Fibroblast of the conjunctiva (primary cell): ENCODE measurements at regions not wholly inside any gene's neighbourhood (a gene's known extent, or its start where the extent isn't known, plus 50 kb on each side); places are given as distances from the start of the nearest gene placed in this dataset.
A peak's percentile ranks its signal among the peaks of the same experiment; 100 is the strongest.

Source experiments
- DNase-seq: peaks from one replicate; pipeline ENCODE4 v3.0.0-alpha.2; 2010; ENCODE audit warnings: low read depth

- no peak for DNase-seq
These were observed 378.0 kb upstream of the PRMT6 start for GRCh38 chr1:106678279-106679050.

DNA sequence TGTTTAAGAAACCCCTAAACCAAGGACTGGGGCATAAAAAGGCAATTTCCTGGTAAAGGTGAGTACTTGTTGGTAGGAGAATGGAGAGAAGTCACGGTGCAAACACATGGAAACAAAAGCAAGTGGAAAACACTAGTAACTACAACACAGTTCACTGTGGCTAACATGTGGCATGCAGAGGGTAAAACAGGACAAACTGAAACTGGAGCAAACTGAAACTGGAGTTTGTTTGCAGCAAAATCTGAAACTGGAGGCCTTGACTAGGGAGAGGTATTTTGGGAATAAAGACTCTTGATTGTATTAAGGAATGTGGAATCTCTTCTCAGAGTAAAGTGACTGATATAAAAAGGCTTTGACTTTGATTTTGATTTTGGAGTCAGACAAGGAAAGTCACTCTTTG, 376.3 kb upstream of the PRMT6 start:
- no peak for DNase-seq

DNA sequence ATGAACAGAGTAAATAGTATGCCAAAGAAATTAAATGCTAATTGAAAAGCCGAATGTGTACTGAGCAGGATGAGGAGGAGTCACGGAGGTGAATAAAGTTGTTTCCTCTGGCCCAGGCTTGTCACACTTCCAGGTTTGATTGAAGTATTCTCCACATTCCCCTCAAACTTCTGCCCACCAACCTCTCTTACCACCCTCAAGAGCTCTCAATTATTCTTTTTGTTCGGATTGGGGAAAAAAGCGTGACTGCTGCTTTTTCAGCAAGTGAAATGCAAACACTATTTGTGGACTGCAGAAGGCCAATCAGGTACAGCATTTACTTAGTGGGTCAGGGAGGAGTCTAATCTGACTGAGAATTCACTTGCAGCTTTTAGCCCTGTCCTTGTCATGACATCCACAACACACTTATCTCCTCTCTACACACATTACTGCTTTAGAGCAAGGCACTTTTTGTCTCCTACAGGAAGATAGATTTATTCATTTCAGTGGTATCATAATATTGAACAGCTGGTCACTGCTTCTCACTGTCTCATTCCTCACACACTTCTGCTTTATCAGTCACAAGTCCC, 375.6 kb upstream of the PRMT6 start:
- DNase-seq = no peak

GRCh38 chr1:106681939-106682522, 374.4 kb upstream of the PRMT6 start:
- no peak for DNase-seq

DNA sequence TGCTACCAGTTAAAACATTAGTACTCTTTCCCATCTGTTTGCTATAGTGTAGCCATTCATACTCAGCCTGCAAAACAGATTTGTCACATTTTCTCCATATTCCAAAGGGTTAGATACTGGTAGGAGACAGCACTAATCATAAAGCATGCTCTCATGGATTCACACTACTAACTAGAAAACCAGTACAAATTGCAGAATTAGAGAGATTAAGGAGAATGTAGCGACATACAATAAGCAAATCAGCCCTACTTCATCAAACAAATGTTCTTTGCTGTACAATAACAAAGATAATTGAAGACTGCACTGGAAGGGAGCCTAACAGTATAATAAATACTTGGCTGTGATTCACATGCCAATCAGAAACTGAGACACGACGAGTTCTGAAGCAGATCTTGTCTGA, 368.0 kb upstream of the PRMT6 start:
- DNase-seq = no peak

- no peak for DNase-seq
These were observed 357.8 kb upstream of the PRMT6 start for GRCh38 chr1:106698660-106699059.

- peak; percentile 27 for DNase-seq
These were observed 357.0 kb upstream of the PRMT6 start for GRCh38 chr1:106699433-106699832.

GRCh38 chr1:106700211-106700610, 356.3 kb upstream of the PRMT6 start:
- DNase-seq = peak; percentile 65

DNA sequence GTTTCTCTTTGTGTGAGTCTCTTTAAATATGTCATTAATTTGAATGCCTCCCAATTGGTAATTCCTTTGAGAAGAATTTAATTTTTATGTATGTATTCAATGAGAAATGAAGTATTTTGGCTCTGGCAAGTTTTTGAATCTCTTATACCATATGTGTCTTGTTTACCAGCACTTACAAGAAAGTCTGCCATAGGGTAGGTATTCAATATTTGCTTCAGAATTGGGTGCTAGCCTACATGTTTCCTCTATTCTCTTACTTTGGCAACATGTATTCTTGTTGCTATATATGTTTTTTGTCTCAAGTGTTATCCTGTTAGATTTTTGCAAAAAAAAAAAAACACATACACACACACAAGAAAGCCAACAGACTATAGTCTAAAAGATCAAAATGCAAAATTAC, 350.5 kb upstream of the PRMT6 start:
- no peak for DNase-seq

DNA sequence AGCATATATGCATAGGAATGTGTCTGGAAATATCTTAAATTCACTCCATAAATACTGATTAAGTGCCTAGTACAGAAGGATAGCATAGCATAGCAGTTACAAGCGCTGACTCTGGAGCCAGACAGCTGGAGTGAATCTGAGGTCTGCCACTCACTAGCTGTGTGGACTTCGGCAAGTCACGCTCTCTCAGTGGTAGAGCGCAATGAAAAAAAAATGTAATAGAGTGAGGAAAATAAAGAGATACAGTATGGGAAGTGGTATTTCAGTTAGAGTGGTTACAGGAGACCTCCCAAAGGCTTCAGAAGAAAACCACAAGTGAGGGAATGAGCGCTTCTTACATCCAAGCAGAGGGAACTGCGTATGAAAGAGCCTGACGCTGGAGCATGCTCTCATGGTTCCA, 338.9 kb upstream of the PRMT6 start:
- no peak for DNase-seq

GRCh38 chr1:106721790-106722189, 334.7 kb upstream of the PRMT6 start:
- no peak for DNase-seq

DNA sequence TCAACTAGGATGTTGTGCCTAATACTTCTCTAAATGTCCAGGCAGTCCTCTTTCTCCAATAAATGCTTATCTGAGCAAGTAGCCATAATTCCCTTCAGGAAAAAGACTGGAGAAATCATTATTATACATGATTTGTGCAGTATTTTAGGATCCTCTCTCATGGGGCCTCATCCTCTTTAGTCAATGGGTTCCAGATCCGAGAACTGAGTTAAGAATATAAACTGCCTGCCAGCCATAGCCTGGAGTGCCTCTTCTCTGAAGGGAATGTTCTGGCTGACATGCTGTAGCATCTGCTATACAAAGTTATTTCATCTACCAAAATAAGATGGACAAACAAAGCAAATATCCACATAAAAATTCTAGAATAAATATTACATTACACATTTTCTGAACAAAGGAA, 334.0 kb upstream of the PRMT6 start:
- no peak for DNase-seq

DNA sequence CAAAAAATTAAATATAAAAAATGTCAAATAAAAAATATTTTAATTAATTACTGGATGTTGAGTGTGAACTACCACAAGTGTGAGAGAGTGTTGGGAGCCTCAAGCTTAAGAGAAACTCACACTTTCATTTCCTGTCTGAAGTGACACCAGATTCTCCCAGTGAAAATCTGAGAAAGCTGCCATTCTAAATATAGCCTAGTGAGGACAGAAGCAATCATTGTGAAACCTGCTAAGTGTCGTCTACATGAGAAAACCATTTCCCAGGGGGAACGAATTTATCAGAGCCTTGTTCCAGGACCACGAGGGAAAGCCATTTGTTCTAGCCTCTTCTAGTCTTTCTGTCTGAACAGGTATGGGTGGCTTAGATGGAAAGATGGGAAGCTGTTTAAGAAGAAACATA, 329.3 kb upstream of the PRMT6 start:
- DNase-seq = no peak

GRCh38 chr1:106746448-106747085, 309.9 kb upstream of the PRMT6 start:
- DNase-seq = no peak

DNA sequence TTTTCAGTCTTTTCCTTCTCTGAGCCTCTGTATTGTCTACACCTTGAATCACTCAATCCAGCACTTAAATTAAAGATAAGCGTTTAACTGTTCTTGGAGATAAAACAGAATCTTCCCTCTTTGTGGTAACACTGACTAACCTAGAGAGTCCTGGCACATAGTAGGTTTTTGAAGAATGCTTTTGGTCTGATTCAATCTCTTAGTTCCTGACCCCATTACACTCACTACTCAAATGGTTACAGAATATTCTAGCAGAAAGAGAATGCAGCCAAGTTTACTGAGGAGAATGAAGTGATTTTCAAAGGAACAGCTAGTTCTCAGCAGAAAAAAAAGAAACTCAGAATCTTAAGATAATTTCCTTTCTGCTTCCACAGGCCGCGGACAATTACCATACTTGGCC, 309.2 kb upstream of the PRMT6 start:
- DNase-seq = no peak

DNA sequence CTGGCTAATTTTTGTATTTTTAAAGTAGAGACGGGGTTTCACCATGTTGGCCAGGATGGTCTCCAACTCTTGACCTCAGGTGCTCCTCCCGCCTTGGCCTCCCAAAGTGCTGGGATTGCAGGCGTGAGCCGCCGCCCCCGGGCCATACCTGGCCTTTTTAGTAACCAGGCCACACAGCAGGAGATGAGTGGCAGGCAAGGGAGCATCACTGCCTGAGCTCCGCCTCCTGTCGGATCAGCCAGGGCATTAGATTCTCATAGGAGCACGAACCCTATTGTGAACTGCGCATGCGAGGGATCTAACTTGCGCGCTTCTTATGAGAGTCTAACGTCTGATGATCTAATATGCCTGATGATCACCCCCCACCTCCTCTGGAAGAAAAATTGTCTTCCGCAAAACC, 308.7 kb upstream of the PRMT6 start:
- DNase-seq = no peak

GRCh38 chr1:106748606-106749005, 307.9 kb upstream of the PRMT6 start:
- DNase-seq = no peak

GRCh38 chr1:106749491-106749890, 307.0 kb upstream of the PRMT6 start:
- DNase-seq = no peak

- no peak for DNase-seq
These were observed 306.6 kb upstream of the PRMT6 start for GRCh38 chr1:106749906-106750305.

DNA sequence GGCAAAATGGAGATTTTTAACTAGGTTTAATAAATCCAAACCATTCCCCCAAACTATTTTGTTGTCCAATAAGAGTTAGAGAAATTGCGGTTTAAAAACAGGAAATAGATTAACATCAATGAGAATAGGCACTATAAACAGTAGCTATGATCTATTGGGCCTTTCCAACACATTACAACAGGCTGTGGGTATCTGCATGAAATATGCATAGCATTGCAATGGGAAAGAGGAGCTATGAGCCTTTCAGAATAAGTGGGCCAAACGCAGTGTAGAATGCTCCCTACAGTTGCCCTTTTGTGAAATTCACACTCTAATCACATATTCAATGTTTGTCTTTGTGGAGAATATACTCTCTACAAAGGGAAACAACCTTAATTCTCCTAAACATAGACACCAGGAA, 305.5 kb upstream of the PRMT6 start:
- DNase-seq = no peak

DNA sequence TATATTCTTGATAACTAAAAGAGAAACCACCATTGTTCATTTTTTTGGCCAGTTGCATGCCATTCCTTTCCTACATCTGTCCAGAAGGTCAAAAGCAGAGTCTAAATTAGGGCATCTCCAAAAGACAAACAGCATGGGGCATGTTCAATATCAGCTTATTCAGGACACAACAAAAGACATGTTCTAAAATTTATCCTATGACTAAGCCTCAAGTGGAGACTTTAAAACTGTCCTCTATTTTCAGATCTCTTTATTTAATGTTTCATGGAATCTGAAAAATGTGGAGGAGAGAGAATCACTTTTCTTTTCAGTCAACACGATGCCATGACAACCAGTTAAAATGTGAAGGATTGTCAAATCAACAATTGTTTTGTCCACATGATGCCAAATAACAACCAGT, 303.4 kb upstream of the PRMT6 start:
- DNase-seq = no peak

DNA sequence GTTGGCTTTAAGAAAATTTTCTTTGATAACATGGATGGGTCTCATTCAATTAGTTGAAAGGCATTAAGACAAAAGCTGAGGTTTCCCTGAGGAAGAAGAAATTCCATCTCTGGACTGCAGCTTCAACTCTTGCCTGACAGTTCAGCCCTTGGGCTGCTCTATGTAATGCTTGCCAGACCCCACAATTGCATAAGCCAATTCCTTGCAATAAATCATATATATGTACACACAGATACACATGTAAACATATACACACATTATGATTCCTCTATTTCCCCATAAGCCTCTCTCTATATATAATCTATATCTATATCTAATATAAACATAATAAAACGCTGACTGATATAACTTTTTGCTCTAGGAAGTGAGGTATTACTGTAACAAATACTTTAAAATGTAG, 301.5 kb upstream of the PRMT6 start:
- no peak for DNase-seq

GRCh38 chr1:106755682-106756406, 300.6 kb upstream of the PRMT6 start:
- DNase-seq = no peak
